GM21786 (cell line): ENCODE measurements at regions not wholly inside any gene's neighbourhood (a gene's known extent, or its start where the extent isn't known, plus 50 kb on each side); places are given as distances from the start of the nearest gene placed in this dataset.
"Not testable (repeated sequence)": the region's sequence is repeated elsewhere in the genome, so short reads cannot be mapped to it uniquely, and the experiment has no call there.

ENCODE experiments used
- ATAC-seq: cut with Tn5 transposase; IDR thresholded peaks from one replicate; pipeline ENCODE4 v1.9.1; 2021; ENCODE audit not compliant: unreplicated experiment

- ATAC-seq, result peak; percentile 60
Observed at GRCh38 chr2:43149482-43150107, 76.8 kb downstream of the ZFP36L2 start.

GRCh38 chr2:43146083-43146482 lies 80.3 kb downstream of the ZFP36L2 start:
- ATAC-seq, result no peak

GRCh38 chr2:43144263-43144662 lies 82.1 kb downstream of the ZFP36L2 start:
- ATAC-seq, result no peak

- no peak for ATAC-seq
Observed at GRCh38 chr2:43143756-43144155, 82.7 kb downstream of the ZFP36L2 start.

GRCh38 chr2:43142921-43143438 lies 83.4 kb downstream of the ZFP36L2 start:
- no peak for ATAC-seq

- ATAC-seq, result not testable (repeated sequence)
Observed at GRCh38 chr2:43141636-43142151, 84.7 kb downstream of the ZFP36L2 start.

GRCh38 chr2:43139996-43140621 lies 86.3 kb downstream of the ZFP36L2 start:
- ATAC-seq, result no peak

- no peak for ATAC-seq
Observed at GRCh38 chr2:43139501-43139900, 86.9 kb downstream of the ZFP36L2 start.

- no peak for ATAC-seq
Observed at GRCh38 chr2:43138441-43138840, 88.0 kb downstream of the ZFP36L2 start.

- no peak for ATAC-seq
Observed at GRCh38 chr2:43136876-43137275, 89.5 kb downstream of the ZFP36L2 start.

- no peak for ATAC-seq
Observed at GRCh38 chr2:43136011-43136799, 90.2 kb downstream of the ZFP36L2 start.

GRCh38 chr2:43135583-43135982 lies 90.8 kb downstream of the ZFP36L2 start:
- ATAC-seq, result no peak

GRCh38 chr2:43134571-43134889 lies 91.9 kb downstream of the ZFP36L2 start:
- no peak for ATAC-seq

- ATAC-seq, result no peak
Observed at GRCh38 chr2:43133708-43134570, 92.5 kb downstream of the ZFP36L2 start.

GRCh38 chr2:43133336-43133707 lies 93.1 kb downstream of the ZFP36L2 start:
- ATAC-seq, result no peak

GRCh38 chr2:43132683-43133301 lies 93.6 kb downstream of the ZFP36L2 start:
- no peak for ATAC-seq

GRCh38 chr2:43131890-43132682 lies 94.3 kb downstream of the ZFP36L2 start:
- no peak for ATAC-seq

GRCh38 chr2:43131051-43131889 lies 95.1 kb downstream of the ZFP36L2 start:
- ATAC-seq, result peak; percentile 46

GRCh38 chr2:43130548-43130875 lies 95.9 kb downstream of the ZFP36L2 start:
- ATAC-seq, result no peak
